ENCODE measurements at regions not wholly inside any gene's neighbourhood (a gene's known extent, or its start where the extent isn't known, plus 50 kb on each side); places are given as distances from the start of the nearest gene placed in this dataset.
"Not testable (repeated sequence)": the region's sequence is repeated elsewhere in the genome, so short reads cannot be mapped to it uniquely, and the experiment has no call there.

GRCh38 chr14:106613256-106613655 lies 1086.9 kb downstream of the TMEM121 start:
- DNase-seq (ENCODE audit: extremely low read depth, low read depth): no peak
- no peak overlapping the region for H3K4me3 ChIP-seq (replicated peaks; ENCODE audit: low read depth, low read length)
- TF ChIP-seq CTCF (IDR thresholded peaks at IDR 0.05; ENCODE audit: low read depth, low read length, missing control alignments): no peak

DNA sequence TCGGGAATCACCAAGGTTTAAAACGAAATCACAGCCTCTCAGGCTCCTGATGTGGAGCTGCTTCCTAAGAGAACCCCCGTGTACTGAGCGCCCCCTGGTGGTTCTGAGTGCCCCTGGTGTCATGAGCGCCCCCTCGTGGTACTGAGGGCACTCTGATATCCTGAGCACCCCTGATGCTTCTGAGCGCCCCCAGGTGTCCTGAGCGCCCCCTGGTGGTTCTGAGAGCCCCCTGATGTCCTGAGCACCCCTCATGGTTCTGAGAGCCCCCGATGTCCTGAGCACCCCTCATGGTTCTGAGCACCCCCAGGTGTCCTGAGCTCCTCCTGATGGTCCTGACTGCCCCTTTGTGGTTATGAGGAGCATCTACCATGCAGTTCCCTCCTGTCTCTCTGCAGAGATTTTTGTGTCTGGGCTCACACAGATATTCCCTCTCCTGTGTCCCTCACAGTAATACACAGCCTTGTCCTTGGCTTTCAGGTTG lies 1092.1 kb downstream of the TMEM121 start:
- not testable (repeated sequence) for DNase-seq (ENCODE audit: extremely low read depth, low read depth); H3K4me3 ChIP-seq (replicated peaks; ENCODE audit: low read depth, low read length)
- peak; percentile 62 for TF ChIP-seq CTCF (IDR thresholded peaks at IDR 0.05; ENCODE audit: low read depth, low read length, missing control alignments)

- H3K4me3 ChIP-seq (replicated peaks; ENCODE audit: low read depth, low read length): no peak overlapping the region
- TF ChIP-seq CTCF (IDR thresholded peaks at IDR 0.05; ENCODE audit: low read depth, low read length, missing control alignments): no peak
- no peak for DNase-seq (ENCODE audit: extremely low read depth, low read depth)
Observed at GRCh38 chr14:106619606-106620005, 1093.2 kb downstream of the TMEM121 start.

- no peak for DNase-seq (ENCODE audit: extremely low read depth, low read depth)
- no peak overlapping the region for H3K4me3 ChIP-seq (replicated peaks; ENCODE audit: low read depth, low read length)
- TF ChIP-seq CTCF (IDR thresholded peaks at IDR 0.05; ENCODE audit: low read depth, low read length, missing control alignments): no peak
Observed at GRCh38 chr14:106620368-106620767, 1094.0 kb downstream of the TMEM121 start.

DNA sequence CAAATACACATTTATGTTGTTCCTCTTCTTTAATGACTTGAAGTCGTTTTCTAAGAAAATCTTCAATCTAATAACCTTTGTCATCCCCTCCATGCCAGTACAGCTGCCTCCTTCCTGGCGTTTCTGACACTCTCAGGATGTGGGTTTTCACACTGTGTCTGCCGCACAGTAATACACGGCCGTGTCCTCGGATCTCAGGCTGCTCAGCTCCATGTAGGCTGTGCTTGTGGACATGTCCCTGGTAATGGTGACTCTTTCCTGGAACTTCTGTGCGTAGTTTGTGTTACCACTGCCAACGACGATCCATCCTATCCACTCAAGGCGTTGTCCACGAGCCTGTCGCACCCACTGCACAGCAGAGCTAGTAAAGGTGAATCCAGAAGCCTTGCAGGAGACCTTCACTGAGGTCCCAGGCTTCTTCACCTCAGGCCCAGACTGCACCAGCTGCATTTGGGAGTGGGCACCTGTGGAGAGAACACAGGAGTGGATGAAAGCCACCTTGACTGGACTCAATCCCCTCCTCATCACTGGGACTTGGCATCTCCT lies 1095.9 kb downstream of the TMEM121 start:
- no peak for DNase-seq (ENCODE audit: extremely low read depth, low read depth)
- no peak for TF ChIP-seq CTCF (IDR thresholded peaks at IDR 0.05; ENCODE audit: low read depth, low read length, missing control alignments)
- no peak overlapping the region for H3K4me3 ChIP-seq (replicated peaks; ENCODE audit: low read depth, low read length)

DNA sequence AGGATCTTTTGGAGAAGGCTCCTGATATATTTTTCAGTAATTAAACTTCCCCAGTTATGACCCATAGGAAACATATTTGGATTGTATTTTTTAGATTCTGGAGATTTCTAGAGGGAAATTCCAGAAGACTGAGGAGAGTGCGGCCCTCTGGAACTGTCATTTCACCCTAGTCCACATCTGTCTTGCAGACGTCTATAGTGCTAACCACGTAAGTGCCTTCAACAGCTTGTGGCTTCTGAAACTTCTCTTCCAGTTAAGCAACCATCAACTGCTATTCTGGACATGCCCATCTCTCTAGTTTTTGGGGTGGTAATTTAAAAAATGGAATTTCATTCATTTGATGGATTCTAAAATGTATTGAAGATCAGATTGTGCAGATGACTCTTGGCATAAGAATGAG lies 1098.8 kb downstream of the TMEM121 start:
- no peak for DNase-seq (ENCODE audit: extremely low read depth, low read depth)
- TF ChIP-seq CTCF (IDR thresholded peaks at IDR 0.05; ENCODE audit: low read depth, low read length, missing control alignments): no peak
- H3K4me3 ChIP-seq (replicated peaks; ENCODE audit: low read depth, low read length): no peak overlapping the region

GRCh38 chr14:106626469-106626868 lies 1100.1 kb downstream of the TMEM121 start:
- not testable (repeated sequence) for DNase-seq (ENCODE audit: extremely low read depth, low read depth); H3K4me3 ChIP-seq (replicated peaks; ENCODE audit: low read depth, low read length)

All from HFF-Myc (cell line).